ENCODE measurements at regions not wholly inside any gene's neighbourhood (a gene's known extent, or its start where the extent isn't known, plus 50 kb on each side); places are given as distances from the start of the nearest gene placed in this dataset.

DNA sequence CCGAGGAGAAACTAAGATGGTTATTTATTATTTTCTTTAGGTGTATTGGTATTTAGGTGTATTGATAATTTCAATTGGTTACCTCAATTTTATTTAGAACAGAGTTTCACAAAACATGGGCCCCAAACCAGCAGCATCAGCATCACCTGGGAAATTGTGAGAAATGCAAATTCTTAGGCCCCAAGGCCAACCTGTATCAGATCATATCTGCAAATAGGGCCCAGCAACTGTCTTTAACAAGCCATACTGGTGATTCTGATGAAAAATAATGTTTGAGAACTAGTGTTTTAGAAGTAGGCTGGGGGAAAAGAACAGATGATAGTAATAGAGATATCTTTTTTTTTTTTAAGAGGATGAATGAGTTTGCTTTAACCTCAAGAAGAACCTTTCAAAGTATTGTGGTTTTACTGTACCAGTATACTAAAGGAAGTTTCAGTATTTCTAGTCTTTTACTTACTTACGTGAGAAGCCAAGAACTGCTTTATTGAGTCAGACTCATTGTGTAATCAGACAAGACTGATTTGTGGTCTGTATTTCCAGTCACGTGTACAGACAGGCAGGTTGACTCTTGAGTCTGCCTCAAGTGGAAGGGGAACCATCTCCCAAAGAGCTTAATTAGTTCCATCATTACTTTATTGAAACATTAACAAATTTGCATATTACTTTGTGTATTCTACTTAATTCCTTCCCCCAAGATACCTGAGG is 60.4 kb upstream of the GAREM1 start:
- DNase-seq (ENCODE audit: low read depth): no peak
- Histone ChIP-seq H3K27me3 (ENCODE audit: control insufficient read depth, insufficient read depth, low read length) (no peaks in the 10 kb centered on the region), H3K4me3 (ENCODE audit: low read depth, low read length) (no peak overlapping the region), H3K36me3 (ENCODE audit: control insufficient read depth, insufficient read depth, low read length) (no peaks in the 10 kb centered on the region)
- ChIA-PET CTCF (no interaction called here), POLR2A (no interaction called here)
- TF ChIP-seq, protein P1, sequence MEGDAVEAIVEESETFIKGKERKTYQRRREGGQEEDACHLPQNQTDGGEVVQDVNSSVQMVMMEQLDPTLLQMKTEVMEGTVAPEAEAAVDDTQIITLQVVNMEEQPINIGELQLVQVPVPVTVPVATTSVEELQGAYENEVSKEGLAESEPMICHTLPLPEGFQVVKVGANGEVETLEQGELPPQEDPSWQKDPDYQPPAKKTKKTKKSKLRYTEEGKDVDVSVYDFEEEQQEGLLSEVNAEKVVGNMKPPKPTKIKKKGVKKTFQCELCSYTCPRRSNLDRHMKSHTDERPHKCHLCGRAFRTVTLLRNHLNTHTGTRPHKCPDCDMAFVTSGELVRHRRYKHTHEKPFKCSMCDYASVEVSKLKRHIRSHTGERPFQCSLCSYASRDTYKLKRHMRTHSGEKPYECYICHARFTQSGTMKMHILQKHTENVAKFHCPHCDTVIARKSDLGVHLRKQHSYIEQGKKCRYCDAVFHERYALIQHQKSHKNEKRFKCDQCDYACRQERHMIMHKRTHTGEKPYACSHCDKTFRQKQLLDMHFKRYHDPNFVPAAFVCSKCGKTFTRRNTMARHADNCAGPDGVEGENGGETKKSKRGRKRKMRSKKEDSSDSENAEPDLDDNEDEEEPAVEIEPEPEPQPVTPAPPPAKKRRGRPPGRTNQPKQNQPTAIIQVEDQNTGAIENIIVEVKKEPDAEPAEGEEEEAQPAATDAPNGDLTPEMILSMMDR (IDR thresholded peaks at IDR 0.05; ENCODE audit: insufficient read depth, low read depth, low read length): no peak

DNA sequence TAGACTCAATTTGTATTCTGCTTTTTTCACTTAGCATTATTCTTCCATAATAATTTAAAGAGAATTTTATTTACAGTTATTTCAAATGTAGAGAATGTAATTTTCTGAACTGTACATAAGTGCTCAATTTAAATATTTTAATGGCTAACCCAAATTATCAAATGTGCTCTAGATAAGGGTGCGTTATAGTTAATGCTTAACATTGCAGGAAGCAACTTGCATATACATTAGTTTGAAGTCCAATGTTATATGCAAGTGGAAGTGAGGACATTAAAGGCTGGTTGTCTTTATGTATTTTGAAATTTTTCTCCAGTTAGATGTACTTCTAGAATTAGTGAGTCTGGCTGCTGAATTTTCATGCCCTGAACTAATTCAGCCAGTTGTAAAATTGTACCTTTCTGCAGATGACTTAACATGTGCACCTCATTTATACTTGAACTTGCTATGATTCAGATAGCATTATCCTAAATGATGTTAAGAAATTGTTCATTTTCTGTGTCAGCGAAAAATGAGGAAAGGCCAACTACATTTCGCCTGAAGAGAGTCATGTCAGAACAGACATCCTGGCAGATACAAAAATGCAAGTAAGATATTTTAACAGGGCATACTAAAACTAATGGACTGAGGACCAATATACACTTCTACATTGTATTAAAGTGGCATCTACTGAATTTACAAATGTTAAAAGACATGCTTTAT is 59.2 kb upstream of the GAREM1 start:
- no peak for DNase-seq (ENCODE audit: low read depth)
- CTCF ChIA-PET: no interaction called here
- TF ChIP-seq, protein P1 (IDR thresholded peaks at IDR 0.05; ENCODE audit: insufficient read depth, low read depth, low read length): no peak
- POLR2A ChIA-PET: no interaction called here
- Histone ChIP-seq H3K27me3 (ENCODE audit: control insufficient read depth, insufficient read depth, low read length) (no peaks in the 10 kb centered on the region), H3K36me3 (ENCODE audit: control insufficient read depth, insufficient read depth, low read length) (no peaks in the 10 kb centered on the region), H3K4me3 (ENCODE audit: low read depth, low read length) (no peak overlapping the region)

DNA sequence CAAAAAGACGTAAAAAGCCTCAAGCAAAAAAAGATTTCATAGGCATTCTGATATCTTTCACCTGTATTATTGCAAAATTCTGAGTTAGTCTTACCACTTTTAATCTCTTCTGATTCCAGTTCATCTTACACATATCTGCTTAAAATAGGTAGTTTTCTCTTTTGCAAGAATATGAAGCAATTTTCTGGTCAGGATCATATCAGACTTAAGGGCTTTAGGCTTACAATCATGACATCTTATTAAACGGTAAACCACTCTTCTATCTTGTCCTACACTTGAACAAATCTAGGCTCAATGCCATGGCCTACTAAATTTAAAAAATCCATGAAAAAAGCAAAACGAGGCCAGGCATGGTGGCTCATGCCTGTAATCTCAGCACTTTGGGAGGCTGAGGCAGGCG is 50.1 kb upstream of the GAREM1 start:
- no peaks in the 10 kb centered on the region for H3K36me3 ChIP-seq (ENCODE audit: control insufficient read depth, insufficient read depth, low read length)
- TF ChIP-seq, protein P1 (IDR thresholded peaks at IDR 0.05; ENCODE audit: insufficient read depth, low read depth, low read length): no peak
- ChIA-PET POLR2A (no interaction called here), CTCF (no interaction called here)
- DNase-seq (ENCODE audit: low read depth): no peak
- H3K4me3 ChIP-seq (ENCODE audit: low read depth, low read length): no peak overlapping the region
- no peaks in the 10 kb centered on the region for H3K27me3 ChIP-seq (ENCODE audit: control insufficient read depth, insufficient read depth, low read length)
